B cell (primary cell): ENCODE measurements at regions not wholly inside any gene's neighbourhood (a gene's known extent, or its start where the extent isn't known, plus 50 kb on each side); places are given as distances from the start of the nearest gene placed in this dataset. TPM values are rescaled to one million over a fixed set of nuclear protein-coding genes. Genes with fewer than 3 reads are reported as not detected.

Source experiments
- small RNA-seq: library from RNA; depleted of rRNA; stranded (forward); fragments of <200 nt; gene quantifications from one replicate; pipeline ENCODE3, GENCODE V24; 2012; ENCODE audit warnings: low replicate concordance, low read depth; ENCODE audit not compliant: insufficient read length

Small RNAs in the stretch of these regions (small RNA-seq; reads per million reads assigned to genes)
- gene AP002963.1 (not detected), gene RNA5SP350 (not detected)
